ENCODE measurements at regions not wholly inside any gene's neighbourhood (a gene's known extent, or its start where the extent isn't known, plus 50 kb on each side); places are given as distances from the start of the nearest gene placed in this dataset.

GRCh38 chr1:19009882-19010321 is 53.4 kb upstream of the IFFO2 start:
- TF ChIP-seq CTCF (IDR thresholded peaks at IDR 0.05) (no peak), POLR2AphosphoS5 (IDR thresholded peaks at IDR 0.05) (no peak), POLR2A (IDR thresholded peaks at IDR 0.05) (no peak)
- Histone ChIP-seq H3K27me3 (replicated peaks; ENCODE audit: insufficient read depth) (no peaks in the 10 kb centered on the region), H3K4me3 (no peak overlapping the region), H3K4me1 (replicated peaks) (peaks cover 20% of the 10 kb centered on the region), H3K36me3 (no peaks in the 10 kb centered on the region), H3K9me3 (no peaks in the 10 kb centered on the region), H3K27ac (peak overlapping the region; percentile 78 to 86)
- 77% methylated on average over 8 of the region's 8 CpGs for WGBS
- intact Hi-C loops (cut with DNase I): loop anchor here (5.0 kb wide), 4 partner anchors 48 to 88 kb away; no protein-coding TSS in a partner anchor
- no peak for DNase-seq (ENCODE audit: low spot score)

DNA sequence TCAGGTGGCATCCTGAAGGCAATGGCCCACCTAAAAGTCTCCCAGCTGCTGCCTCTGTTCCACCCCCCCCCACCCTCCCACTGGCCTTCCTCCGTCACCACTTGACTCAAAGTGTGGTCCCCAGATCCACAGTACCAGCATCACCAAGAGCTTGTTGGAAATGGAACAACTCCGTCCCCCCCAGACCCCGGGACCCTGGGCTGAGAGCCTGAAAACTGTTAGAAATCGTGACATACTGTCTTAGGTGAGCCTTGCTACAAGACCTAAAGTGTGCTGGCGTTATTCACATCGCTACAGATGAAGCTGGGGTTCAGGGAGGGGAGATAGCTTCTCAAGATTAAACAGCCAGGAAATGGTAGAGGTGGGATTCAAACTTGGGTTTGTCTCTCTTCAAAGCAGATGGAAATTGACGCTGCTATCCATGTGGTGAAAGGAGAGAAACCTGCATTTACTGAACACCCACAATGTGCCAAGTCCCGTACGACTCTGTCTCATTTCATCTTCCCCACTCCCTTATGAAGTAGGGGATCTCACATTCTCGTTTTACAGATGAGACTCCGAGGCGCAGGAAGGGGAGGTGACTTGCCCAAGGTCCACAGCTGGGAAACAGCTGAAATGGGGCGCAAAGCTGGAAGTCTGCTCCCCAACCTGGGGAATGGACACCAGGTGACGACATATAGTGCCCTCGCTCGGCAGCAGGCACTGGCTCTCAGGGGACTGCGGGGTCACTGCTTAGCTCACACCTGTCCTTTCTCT is 52.8 kb upstream of the IFFO2 start:
- peak overlapping the region; percentile 78 to 86 for H3K27ac ChIP-seq
- H3K27me3 ChIP-seq (replicated peaks; ENCODE audit: insufficient read depth): no peaks in the 10 kb centered on the region
- no peaks in the 10 kb centered on the region for H3K36me3 ChIP-seq
- DNase-seq (ENCODE audit: low spot score): no peak
- H3K4me3 ChIP-seq: no peak overlapping the region
- no peak for TF ChIP-seq CTCF (IDR thresholded peaks at IDR 0.05)
- TF ChIP-seq POLR2A (IDR thresholded peaks at IDR 0.05): no peak
- no peak for TF ChIP-seq POLR2AphosphoS5 (IDR thresholded peaks at IDR 0.05)
- H3K4me1 ChIP-seq (replicated peaks): peaks cover 20% of the 10 kb centered on the region
- 82% methylated on average over 17 of the region's 17 CpGs for WGBS
- H3K9me3 ChIP-seq: no peaks in the 10 kb centered on the region
- intact Hi-C loops (cut with DNase I): loop anchor here (5.0 kb wide), 1 partner anchor 87 kb away; no protein-coding TSS in a partner anchor

DNA sequence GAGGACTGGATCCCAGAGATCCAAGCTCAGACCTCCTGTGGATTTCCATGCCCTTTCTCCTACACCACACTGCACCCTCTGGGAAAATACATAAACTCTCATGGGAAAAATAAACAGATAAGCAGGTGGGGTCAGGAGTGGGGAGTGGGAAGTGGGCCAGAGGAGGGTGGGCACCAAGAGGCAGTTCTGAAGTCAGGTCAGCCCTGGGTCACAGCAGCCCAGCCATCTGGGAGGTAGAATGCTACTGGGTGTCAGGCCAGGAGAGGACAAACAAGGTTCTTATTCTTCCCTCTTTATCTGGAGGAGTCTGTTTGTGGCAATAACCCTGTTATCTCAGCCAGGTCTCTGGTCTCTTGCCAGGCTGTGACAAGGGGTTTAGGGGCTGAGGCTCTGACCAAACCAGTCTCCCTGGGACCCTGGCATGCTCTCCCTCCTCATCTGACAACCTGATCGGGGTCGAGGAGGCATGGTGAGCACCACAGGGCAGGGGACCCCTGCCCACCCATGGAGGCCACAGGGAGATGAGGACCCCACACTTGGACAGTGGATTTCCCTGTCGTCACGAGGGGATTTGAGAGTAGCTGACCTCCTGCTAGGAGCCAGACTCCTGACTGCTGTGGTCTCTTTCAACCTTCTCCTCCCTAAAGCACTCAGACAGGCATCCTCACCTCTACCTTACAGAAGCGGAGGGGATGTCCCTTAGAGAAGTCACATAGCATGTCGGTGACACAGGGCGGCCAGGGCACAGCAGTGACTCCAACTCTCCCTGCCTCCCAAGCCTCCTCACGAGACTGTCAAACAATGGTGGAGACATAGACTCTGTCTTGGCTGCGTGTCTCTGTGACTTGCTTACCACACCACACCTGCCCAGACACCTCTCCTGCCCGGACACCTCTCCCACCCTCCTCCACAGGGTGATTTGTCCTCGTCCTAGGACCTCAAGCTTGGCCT is 51.3 kb upstream of the IFFO2 start:
- H3K27ac ChIP-seq: peak overlapping the region in 1 of 2 donors; percentile 13

GRCh38 chr1:19006837-19007271 is 50.4 kb upstream of the IFFO2 start:
- H3K9me3 ChIP-seq: no peaks in the 10 kb centered on the region
- WGBS: 94% methylated on average over 2 of the region's 2 CpGs
- H3K27me3 ChIP-seq (replicated peaks; ENCODE audit: insufficient read depth): no peaks in the 10 kb centered on the region
- intact Hi-C loops (cut with DNase I): loop anchor here (5.0 kb wide), 1 partner anchor 85 kb away; no protein-coding TSS in a partner anchor
- DNase-seq (ENCODE audit: low spot score): no peak
- H3K27ac ChIP-seq: no peak overlapping the region
- H3K4me1 ChIP-seq (replicated peaks): peaks cover 20% of the 10 kb centered on the region
- TF ChIP-seq POLR2A (IDR thresholded peaks at IDR 0.05) (no peak), CTCF (IDR thresholded peaks at IDR 0.05) (no peak), POLR2AphosphoS5 (IDR thresholded peaks at IDR 0.05) (no peak)
- no peak overlapping the region for H3K4me3 ChIP-seq
- no peaks in the 10 kb centered on the region for H3K36me3 ChIP-seq

More for the DNA sequence above, 51.3 kb upstream of the IFFO2 start:
- H3K9me3 ChIP-seq: no peaks in the 10 kb centered on the region
- TF ChIP-seq POLR2AphosphoS5 (IDR thresholded peaks at IDR 0.05) (no peak), POLR2A (IDR thresholded peaks at IDR 0.05) (no peak), CTCF (IDR thresholded peaks at IDR 0.05) (no peak)
- no peaks in the 10 kb centered on the region for H3K27me3 ChIP-seq (replicated peaks; ENCODE audit: insufficient read depth)
- intact Hi-C loops (cut with DNase I): loop anchor here (5.0 kb wide), 1 partner anchor 85 kb away; no protein-coding TSS in a partner anchor
- H3K4me3 ChIP-seq: no peak overlapping the region
- peak; percentile 3 for DNase-seq (ENCODE audit: low spot score)
- WGBS: 77% methylated on average over 11 of the region's 11 CpGs
- H3K36me3 ChIP-seq: no peaks in the 10 kb centered on the region
- H3K4me1 ChIP-seq (replicated peaks): peaks cover 20% of the 10 kb centered on the region
